G401.6 (cell line): ENCODE measurements at regions not wholly inside any gene's neighbourhood (a gene's known extent, or its start where the extent isn't known, plus 50 kb on each side); places are given as distances from the start of the nearest gene placed in this dataset.

Experiments
- FAIRE-seq: peaks from 2 replicates; lab custom pipeline; 2012; peaks lifted over from hg19 to GRCh38; lab: Jason Lieb, UNC

- FAIRE-seq, result no peak
Measured at GRCh38 chr20:51876313-51876940, 74.1 kb upstream of the SALL4 start.

GRCh38 chr20:51873652-51874051 lies 71.3 kb upstream of the SALL4 start:
- FAIRE-seq, result no peak

GRCh38 chr20:51871943-51872342 lies 69.6 kb upstream of the SALL4 start:
- FAIRE-seq, result no peak

GRCh38 chr20:51869002-51869401 lies 66.7 kb upstream of the SALL4 start:
- FAIRE-seq, result no peak

- FAIRE-seq, result no peak
Measured at GRCh38 chr20:51867251-51867650, 64.9 kb upstream of the SALL4 start.

GRCh38 chr20:51864967-51865366 lies 62.6 kb upstream of the SALL4 start:
- FAIRE-seq, result no peak

GRCh38 chr20:51862796-51863195 lies 60.5 kb upstream of the SALL4 start:
- no peak for FAIRE-seq

- no peak for FAIRE-seq
Measured at GRCh38 chr20:51861726-51862466, 59.6 kb upstream of the SALL4 start.

- FAIRE-seq, result no peak
Measured at GRCh38 chr20:51860111-51860882, 58.0 kb upstream of the SALL4 start.

- FAIRE-seq, result no peak
Measured at GRCh38 chr20:51856432-51856831, 54.1 kb upstream of the SALL4 start.

- FAIRE-seq, result no peak
Measured at GRCh38 chr20:51854921-51855320, 52.6 kb upstream of the SALL4 start.
